GM13977 (cell line): ENCODE measurements at regions not wholly inside any gene's neighbourhood (a gene's known extent, or its start where the extent isn't known, plus 50 kb on each side); places are given as distances from the start of the nearest gene placed in this dataset.

ENCODE experiments used
- DNase-seq: peaks from one replicate; pipeline ENCODE4 v3.0.0; 2012; ENCODE audit warnings: low spot score
- in situ Hi-C: fragments of 300-500 bp; cut with MboI; formaldehyde crosslinking; loops from one replicate; pipeline ENCODE4 v1.12.0; 2022; ENCODE audit warnings: low sequenced_read_pairs, low pct_unique_long_range_greater_than_20kb, mixed read lengths, inconsistent platforms; ENCODE audit not compliant: unreplicated experiment
- TF ChIP-seq, protein P1 (sequence below): IDR thresholded peaks from 2 replicates; pipeline ENCODE4 v1.5.1; 2012; ENCODE audit warnings: mild to moderate bottlenecking, control low read depth; ENCODE audit not compliant: insufficient read depth; ENCODE audit errors: extremely low read depth, missing control alignments

DNA sequence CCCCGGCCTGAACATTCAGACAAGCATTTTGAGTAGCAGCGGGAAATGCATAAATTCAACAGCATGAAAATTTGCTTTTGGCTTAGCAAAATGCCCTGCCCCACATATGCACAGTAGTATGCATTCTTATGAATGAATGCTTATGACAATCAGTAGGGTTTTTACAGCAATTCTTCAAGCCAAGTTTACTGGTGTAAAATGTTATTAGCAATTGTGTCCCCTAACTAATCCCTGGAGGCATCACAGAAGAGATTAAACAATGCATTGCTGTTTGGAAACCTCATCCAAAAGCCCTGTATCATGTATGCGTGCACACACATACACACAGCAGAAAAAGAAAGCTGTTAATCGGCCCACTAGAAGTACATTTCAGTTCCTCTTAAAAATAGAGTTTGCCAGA, 406.5 kb downstream of the LRIG3 start:
- in situ Hi-C loops, result no loop called here

DNA sequence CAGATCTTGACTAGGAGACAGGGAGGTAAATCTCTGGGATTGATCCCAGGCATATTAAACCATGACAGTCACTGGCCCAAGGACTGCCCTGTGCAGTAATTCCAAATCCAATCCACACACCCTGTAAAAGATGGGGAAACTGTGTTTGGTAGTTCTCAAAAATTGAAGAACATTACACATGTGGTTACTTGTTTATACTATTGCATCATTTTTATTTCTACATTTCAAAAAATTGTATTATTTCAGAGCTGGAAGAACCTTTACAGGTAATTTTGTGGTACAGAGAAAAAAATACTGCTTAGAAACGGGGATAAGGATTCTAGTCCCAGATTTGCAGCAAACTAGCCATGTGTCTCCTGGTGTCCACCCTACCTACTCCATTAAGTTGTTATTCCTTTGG, 400.5 kb downstream of the LRIG3 start:
- in situ Hi-C loops, result no loop called here

More for the DNA sequence above, 406.5 kb downstream of the LRIG3 start:
- TF ChIP-seq, protein P1, sequence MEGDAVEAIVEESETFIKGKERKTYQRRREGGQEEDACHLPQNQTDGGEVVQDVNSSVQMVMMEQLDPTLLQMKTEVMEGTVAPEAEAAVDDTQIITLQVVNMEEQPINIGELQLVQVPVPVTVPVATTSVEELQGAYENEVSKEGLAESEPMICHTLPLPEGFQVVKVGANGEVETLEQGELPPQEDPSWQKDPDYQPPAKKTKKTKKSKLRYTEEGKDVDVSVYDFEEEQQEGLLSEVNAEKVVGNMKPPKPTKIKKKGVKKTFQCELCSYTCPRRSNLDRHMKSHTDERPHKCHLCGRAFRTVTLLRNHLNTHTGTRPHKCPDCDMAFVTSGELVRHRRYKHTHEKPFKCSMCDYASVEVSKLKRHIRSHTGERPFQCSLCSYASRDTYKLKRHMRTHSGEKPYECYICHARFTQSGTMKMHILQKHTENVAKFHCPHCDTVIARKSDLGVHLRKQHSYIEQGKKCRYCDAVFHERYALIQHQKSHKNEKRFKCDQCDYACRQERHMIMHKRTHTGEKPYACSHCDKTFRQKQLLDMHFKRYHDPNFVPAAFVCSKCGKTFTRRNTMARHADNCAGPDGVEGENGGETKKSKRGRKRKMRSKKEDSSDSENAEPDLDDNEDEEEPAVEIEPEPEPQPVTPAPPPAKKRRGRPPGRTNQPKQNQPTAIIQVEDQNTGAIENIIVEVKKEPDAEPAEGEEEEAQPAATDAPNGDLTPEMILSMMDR, result no peak
- DNase-seq, result no peak

DNA sequence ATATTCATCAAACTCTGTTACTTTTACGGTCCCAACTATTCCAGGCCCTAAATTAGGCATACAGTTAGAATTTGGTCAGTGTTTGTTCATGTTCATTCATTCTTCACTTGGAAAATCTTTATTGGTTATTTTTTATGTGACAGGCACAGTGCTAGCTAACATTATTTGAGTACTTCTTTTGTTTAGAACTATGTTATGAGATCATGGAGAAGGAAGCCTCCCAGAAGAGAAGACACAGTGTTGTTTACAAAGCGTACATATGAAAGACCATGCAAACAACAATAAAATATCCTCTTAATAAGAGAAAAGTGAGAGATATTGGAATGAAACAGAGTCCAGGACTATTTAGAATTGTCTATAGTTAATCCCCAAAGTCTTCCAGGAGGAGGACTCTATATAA, 399.2 kb downstream of the LRIG3 start:
- TF ChIP-seq, protein P1, result no peak
- DNase-seq, result no peak
- in situ Hi-C loops, result no loop called here

More for the DNA sequence above, 400.5 kb downstream of the LRIG3 start:
- no peak for DNase-seq
- TF ChIP-seq, protein P1, result no peak

DNA sequence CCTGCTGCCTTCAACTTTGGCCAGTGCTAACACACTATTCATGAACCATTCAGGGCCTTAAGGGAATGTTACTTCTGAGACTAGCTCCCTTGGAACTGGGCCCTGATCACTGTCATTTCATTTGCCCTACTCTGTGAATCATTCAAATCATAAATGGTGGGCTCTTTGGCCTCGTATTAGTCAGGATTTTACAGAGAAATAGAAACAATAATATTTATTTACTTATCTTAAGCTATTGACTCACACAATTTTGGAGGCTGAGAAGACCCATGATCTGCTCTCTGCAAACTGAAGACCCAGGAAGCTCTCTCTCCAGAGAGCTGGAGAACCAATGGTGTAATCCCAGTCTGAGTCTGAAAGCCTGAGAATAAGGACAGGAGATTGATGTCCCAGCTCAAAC, 398.5 kb downstream of the LRIG3 start:
- TF ChIP-seq, protein P1, result no peak
- in situ Hi-C loops, result no loop called here
- no peak for DNase-seq

DNA sequence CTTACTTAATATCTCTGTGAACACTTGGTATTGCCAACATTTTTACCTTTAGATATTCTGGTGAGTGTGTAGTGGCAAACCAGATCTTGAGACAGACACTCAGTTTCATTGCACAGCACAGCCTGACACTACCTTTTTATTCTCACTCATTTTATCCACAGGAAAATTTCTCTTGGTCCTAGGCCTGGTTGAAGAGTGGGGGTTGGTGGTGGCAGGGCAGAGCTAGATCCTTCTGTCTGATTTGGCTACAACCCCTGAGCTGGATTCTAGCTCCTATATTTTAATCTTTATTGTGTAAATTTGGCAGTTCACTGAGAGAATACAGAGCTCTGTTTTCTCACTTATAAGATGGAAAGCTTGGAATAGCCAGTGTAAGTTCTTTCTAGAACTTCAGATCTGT, 396.9 kb downstream of the LRIG3 start:
- TF ChIP-seq, protein P1, result no peak
- DNase-seq, result no peak
- in situ Hi-C loops, result no loop called here

DNA sequence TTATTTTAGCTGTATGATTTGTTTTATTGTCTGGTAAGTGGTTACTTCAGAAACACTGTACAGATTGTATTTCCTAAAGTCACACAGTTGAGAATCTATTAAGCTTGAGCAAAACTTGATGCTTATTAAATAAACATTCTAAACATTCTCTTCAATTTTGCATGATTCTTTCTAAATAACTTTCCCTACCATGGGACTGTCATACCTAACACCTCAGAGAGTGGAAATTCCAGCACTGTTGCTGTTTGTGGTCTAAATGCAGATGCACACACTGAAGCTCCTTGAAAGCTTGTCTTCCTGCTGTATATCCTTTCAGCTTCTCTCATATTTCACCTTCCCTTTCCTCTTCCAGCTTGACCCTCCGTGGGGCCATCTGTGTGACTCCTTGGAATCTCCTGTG, 392.0 kb downstream of the LRIG3 start:
- TF ChIP-seq, protein P1, result no peak
- in situ Hi-C loops, result loop anchor here (25.0 kb wide), 1 partner anchor 634 kb away; no protein-coding TSS in a partner anchor
- DNase-seq, result no peak
